GM18498 (cell line): ENCODE measurements at regions not wholly inside any gene's neighbourhood (a gene's known extent, or its start where the extent isn't known, plus 50 kb on each side); places are given as distances from the start of the nearest gene placed in this dataset.
A peak's percentile ranks its signal among the peaks of the same experiment; 100 is the strongest.
"Not testable (repeated sequence)": the region's sequence is repeated elsewhere in the genome, so short reads cannot be mapped to it uniquely, and the experiment has no call there.

ENCODE experiments used
- ATAC-seq: cut with Tn5 transposase; IDR thresholded peaks from one replicate; pipeline ENCODE4 v1.9.1; 2021; ENCODE audit warnings: mild to moderate bottlenecking, moderate library complexity; ENCODE audit not compliant: unreplicated experiment

GRCh38 chr5:17398866-17399835 lies 98.9 kb upstream of the TAF11L2 start:
- ATAC-seq: no peak

GRCh38 chr5:17399931-17400330 lies 98.1 kb upstream of the TAF11L2 start:
- ATAC-seq: no peak

GRCh38 chr5:17400724-17401469 lies 97.1 kb upstream of the TAF11L2 start:
- ATAC-seq: no peak

GRCh38 chr5:17401470-17402288 lies 96.4 kb upstream of the TAF11L2 start:
- ATAC-seq: no peak

GRCh38 chr5:17402289-17403121 lies 95.5 kb upstream of the TAF11L2 start:
- ATAC-seq: no peak

GRCh38 chr5:17403695-17404490 lies 94.1 kb upstream of the TAF11L2 start:
- no peak for ATAC-seq

GRCh38 chr5:17405976-17406375 lies 92.1 kb upstream of the TAF11L2 start:
- no peak for ATAC-seq

GRCh38 chr5:17406423-17406838 lies 91.6 kb upstream of the TAF11L2 start:
- ATAC-seq: no peak

- no peak for ATAC-seq
Measured at GRCh38 chr5:17411436-17412402, 86.3 kb upstream of the TAF11L2 start.

GRCh38 chr5:17412760-17413671 lies 85.0 kb upstream of the TAF11L2 start:
- ATAC-seq: no peak

- no peak for ATAC-seq
Measured at GRCh38 chr5:17413691-17414090, 84.3 kb upstream of the TAF11L2 start.

- ATAC-seq: no peak
Measured at GRCh38 chr5:17415321-17415758, 82.7 kb upstream of the TAF11L2 start.

GRCh38 chr5:17416374-17416773 lies 81.7 kb upstream of the TAF11L2 start:
- not testable (repeated sequence) for ATAC-seq

- ATAC-seq: no peak
Measured at GRCh38 chr5:17424674-17425073, 73.4 kb upstream of the TAF11L2 start.

GRCh38 chr5:17425385-17426070 lies 72.5 kb upstream of the TAF11L2 start:
- ATAC-seq: no peak

GRCh38 chr5:17426104-17426749 lies 71.8 kb upstream of the TAF11L2 start:
- peak; percentile 92 for ATAC-seq
